Gastroesophageal sphincter (tissue), 3 donors: ENCODE measurements at regions not wholly inside any gene's neighbourhood (a gene's known extent, or its start where the extent isn't known, plus 50 kb on each side); places are given as distances from the start of the nearest gene placed in this dataset.

Experiments used
- POLR2A ChIP-seq, 2 donors: fragments of 450-650 bp; IDR thresholded peaks; one replicate each; pipeline ENCODE4 v1.6.1; 2017; ENCODE audit warnings: antibody characterized with exemption in 2 of 2, mild to moderate bottlenecking in 2 of 2, moderate library complexity in 1 of 2
- TF ChIP-seq, protein P1 (sequence below), 4 experiments: fragments of 200-600 bp in 2 of 4; fragments of 450-650 bp in 2 of 4; sonication (generic) in 1 of 4; IDR thresholded peaks; one replicate each; pipeline ENCODE4 v1.5.1; 2017 to 2019; ENCODE audit warnings: antibody characterized with exemption in 4 of 4, mild to moderate bottlenecking in 2 of 4, moderate library complexity in 2 of 4

GRCh38 chr5:104965006-104965405, 1402.4 kb upstream of the NUDT12 start:
- TF ChIP-seq, protein P1, sequence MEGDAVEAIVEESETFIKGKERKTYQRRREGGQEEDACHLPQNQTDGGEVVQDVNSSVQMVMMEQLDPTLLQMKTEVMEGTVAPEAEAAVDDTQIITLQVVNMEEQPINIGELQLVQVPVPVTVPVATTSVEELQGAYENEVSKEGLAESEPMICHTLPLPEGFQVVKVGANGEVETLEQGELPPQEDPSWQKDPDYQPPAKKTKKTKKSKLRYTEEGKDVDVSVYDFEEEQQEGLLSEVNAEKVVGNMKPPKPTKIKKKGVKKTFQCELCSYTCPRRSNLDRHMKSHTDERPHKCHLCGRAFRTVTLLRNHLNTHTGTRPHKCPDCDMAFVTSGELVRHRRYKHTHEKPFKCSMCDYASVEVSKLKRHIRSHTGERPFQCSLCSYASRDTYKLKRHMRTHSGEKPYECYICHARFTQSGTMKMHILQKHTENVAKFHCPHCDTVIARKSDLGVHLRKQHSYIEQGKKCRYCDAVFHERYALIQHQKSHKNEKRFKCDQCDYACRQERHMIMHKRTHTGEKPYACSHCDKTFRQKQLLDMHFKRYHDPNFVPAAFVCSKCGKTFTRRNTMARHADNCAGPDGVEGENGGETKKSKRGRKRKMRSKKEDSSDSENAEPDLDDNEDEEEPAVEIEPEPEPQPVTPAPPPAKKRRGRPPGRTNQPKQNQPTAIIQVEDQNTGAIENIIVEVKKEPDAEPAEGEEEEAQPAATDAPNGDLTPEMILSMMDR (IDR thresholded peaks at IDR 0.05), result no peak
- no peak for TF ChIP-seq POLR2A (IDR thresholded peaks at IDR 0.05)
